ENCODE measurements at regions not wholly inside any gene's neighbourhood (a gene's known extent, or its start where the extent isn't known, plus 50 kb on each side); places are given as distances from the start of the nearest gene placed in this dataset.
"Not testable (repeated sequence)": the region's sequence is repeated elsewhere in the genome, so short reads cannot be mapped to it uniquely, and the experiment has no call there.

DNA sequence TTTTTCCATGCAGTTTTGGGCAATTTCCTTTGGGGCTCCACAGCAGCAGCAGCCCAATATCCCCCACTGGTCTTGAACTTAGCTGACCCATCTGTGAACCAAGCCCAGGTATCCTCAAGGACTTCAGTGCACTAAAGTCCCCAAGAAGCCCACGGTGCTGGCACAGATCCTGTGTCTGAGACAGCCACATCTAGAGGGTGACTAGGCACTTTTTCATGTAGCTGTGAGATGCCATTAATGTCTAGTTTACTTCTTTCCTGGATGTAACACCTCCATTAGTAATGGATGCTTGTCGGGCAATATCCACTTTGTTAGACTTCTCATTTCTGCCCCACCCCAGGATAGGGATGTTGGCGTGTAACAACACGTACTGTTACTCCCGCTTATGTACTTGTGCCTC, 117.9 kb downstream of the GPCPD1 start:
- DNase-seq = no peak

- DNase-seq = no peak
Observed at GRCh38 chr20:5491455-5491854, 119.4 kb downstream of the GPCPD1 start.

GRCh38 chr20:5489601-5490000, 121.2 kb downstream of the GPCPD1 start:
- DNase-seq = no peak

DNA sequence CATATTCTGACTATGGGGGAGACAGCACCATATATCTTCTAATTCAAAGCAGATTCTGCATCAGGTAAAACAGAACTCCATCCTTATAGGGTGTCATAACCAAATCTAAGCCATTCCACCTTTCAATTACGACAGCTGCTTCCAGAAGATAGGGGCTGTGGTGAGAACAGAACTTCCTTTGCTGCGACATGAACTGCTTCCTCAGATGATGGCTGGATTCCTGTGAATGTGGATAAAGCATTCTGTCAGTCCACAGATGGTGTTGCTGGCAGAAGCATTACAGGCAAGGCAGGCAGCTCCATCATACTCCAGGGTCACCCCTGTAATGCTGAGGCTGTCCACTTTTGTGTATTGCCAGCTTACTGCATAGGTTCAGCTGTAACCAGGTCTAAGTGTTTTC, 122.0 kb downstream of the GPCPD1 start:
- no peak for DNase-seq

- no peak for DNase-seq
Observed at GRCh38 chr20:5486377-5487054, 124.3 kb downstream of the GPCPD1 start.

- no peak for DNase-seq
Observed at GRCh38 chr20:5484926-5485325, 125.9 kb downstream of the GPCPD1 start.

GRCh38 chr20:5484346-5484745, 126.5 kb downstream of the GPCPD1 start:
- no peak for DNase-seq

- DNase-seq = no peak
Observed at GRCh38 chr20:5482791-5483190, 128.0 kb downstream of the GPCPD1 start.

DNA sequence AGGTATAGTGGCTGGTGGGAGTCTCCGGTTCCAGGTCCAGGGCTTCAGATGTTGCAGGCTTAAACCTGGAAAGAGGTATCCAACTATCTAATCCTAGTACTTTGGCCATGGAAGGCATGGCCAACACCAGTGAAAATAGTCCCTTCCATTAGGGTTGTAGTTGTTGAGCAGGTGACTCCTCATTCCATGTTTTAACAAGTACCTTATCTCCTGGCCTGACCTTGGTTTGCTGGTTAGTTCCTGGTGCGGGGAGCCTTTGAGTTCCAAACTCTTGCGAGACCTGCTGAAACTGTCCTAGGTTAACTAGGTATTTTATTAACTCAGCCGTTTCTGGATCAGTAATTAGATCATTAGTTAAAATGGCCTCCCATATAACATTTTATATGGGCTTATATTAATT, 128.9 kb downstream of the GPCPD1 start:
- no peak for DNase-seq

DNA sequence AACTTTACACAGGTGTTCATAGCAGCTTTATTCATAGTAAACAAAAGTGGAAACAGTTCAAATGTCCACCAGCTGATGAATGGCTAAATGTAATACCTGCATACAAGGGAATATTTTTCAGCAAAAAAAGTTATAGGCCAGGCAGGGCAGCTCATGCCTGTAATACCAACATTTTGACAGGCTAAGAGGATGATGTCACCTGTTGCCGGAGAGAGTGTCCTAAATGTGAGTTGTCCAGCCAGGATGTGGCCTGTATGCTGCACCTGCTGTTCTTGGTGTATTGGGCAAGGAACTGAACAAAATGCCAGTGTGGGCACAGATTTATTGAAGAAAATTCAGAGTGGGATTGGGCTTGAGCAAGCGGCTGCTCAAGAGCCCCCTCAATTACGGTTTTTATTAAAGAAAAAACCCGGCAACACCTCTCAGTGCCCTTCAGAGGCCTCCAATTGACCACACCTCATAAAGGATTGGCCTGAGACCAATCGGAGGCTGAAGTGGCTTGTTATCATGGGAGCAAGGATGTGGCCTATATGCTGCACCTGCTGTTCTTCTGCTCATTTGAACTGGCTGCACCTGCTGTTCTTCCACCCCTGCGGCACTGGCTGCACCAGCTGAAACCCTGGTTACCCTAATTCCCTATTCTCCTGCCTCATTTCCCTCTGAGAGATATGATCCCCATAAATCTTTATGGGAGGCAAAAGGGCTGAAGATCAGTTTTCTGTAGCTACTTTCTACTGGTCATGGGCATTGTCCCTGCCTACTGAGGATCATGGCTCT, 129.8 kb downstream of the GPCPD1 start:
- no peak for DNase-seq

GRCh38 chr20:5474646-5475550, 135.9 kb downstream of the GPCPD1 start:
- no peak for DNase-seq

DNA sequence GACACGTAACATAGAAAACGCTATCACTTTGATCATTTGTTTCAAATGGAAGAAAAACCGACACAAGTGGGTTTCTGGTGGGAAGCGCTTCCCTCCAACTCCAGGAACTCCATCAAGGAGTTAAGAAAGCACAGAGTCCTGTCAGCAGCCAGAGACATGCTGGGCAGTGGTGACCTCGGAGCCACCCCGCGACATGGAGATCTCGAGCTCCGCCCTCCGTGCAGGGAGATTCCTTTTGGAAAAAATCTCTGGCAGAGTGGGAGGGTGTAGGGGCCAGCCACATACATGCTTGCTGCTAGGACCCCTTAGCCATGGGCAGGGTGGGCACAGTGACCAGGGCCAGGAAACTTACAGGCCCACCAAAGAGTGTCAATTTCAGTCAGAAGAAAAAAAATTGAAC, 138.9 kb downstream of the GPCPD1 start:
- not testable (repeated sequence) for DNase-seq

DNA sequence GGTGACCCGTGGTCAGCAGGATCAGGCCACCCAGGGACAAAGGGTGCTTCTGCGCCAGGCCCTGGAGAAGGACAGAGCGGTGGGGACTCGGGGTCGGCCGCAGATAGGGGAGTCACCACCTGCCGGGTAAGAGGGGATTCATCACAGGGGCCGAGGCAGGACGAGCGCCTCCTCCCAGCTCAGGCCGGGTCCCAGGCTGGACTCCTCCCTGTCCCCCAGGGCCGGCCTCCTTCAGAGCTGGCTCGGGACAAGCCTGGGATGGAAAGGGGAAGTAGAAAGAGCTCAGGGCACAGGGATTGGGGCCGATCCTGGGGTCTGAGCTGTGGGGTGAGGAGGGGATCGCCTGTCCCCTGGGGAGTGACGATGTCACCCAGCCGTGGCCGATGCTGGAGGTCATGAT, 139.4 kb downstream of the GPCPD1 start:
- DNase-seq = no peak

DNA sequence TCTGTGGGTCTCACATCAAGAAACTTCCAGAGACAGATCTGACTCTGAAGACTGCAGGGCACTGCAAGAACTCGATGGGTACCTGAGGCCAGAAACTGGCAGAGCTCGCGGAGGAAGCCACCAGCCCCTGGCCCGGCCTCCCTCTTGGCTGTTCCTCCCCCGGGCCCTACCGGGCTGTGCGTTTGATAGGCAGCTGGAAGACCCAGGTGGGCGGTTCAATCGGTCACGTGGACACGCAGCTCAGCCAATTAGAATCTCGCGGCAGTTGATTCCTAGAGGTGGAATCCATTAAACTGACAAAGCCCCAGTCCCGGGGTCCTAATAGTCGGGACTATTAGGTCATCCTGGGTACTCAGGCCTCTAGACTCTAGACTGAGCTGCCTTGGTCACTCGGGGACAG, 139.9 kb downstream of the GPCPD1 start:
- no peak for DNase-seq

- no peak for DNase-seq
Observed at GRCh38 chr20:5470458-5470857, 140.3 kb downstream of the GPCPD1 start.

DNA sequence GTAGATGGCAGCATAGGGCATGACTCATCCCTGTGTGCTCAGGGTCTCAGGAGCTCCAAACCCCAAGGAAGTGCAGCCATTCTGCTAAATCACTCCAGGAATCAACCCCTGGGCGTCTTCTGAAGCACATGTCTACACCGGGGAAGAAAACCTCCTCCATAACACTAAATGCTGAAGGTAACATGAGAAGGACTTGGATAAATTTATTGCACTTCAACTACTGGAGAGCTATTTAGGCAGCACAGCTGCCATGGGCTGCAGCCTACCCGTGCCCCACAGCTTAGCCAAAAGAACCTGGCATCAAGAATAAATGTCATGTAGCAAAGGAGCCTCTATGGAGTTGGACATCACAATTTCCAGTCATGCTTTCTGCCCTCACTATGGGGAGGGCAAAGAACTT, 141.7 kb downstream of the GPCPD1 start:
- no peak for DNase-seq

- DNase-seq = no peak
Observed at GRCh38 chr20:5467086-5467485, 143.7 kb downstream of the GPCPD1 start.

- no peak for DNase-seq
Observed at GRCh38 chr20:5465604-5465927, 145.2 kb downstream of the GPCPD1 start.

GRCh38 chr20:5464901-5465603, 145.8 kb downstream of the GPCPD1 start:
- DNase-seq = no peak

DNA sequence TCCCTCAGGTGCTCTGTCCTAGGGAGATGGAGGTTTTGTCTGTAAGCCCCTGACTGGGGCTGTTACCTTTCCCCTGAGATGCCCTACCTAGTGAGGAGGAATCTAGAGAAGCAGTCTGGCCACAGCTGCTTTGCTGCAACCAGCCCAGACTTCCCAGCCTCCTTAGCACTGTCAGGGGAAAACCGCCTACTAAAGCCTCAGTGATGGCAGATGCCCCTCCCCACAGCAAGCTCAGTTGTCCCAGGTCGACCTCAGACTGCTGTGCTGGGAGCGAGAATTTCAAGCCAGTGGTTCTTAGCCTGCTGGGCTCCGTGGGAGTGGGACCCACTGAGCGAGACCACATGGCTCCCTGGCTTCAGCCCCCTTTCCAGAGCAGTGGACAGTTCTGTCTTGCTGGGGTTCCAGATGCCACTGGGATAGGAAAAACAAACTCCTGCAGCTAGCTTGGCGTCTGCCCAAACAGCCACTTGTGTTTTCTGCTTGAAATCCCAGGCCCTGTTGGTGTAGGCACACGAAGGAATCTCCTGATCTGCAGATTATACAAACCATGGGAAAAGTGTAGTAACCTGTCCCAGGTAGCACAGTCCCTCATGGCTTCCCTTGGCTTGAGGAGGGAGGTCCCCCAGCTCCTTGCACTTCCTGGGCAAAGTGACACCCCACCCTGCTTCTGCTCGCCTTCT, 146.4 kb upstream of the PROKR2 start:
- no peak for DNase-seq

- DNase-seq = not testable (repeated sequence)
Observed at GRCh38 chr20:5453745-5454144, 137.0 kb upstream of the PROKR2 start.

DNA sequence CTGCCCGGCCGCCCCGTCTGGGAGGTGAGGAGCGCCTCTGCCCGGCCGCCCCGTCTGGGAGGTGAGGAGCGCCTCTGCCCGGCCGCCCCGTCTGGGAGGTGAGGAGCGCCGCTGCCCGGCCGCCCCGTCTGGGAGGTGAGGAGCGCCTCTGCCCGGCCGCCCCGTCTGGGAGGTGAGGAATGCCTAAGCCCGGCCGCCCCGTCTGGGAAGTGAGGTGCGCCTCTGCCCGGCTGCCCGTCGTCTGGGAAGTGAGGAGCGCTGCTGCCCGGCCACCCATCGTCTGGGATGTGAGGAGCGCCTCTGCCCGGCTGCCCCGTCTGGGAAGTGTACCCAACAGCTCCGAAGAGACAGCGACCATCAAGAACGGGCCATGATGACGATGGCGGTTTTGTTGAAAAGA, 136.6 kb upstream of the PROKR2 start:
- not testable (repeated sequence) for DNase-seq

Measured in activated CD4-positive, alpha-beta T cell treated with anti-CD3 and anti-CD28 coated beads, Interleukin-2, amount 50 U/mL, for 1 hour (primary cell).